HCEC 1CT (cell line): ENCODE measurements at regions not wholly inside any gene's neighbourhood (a gene's known extent, or its start where the extent isn't known, plus 50 kb on each side); places are given as distances from the start of the nearest gene placed in this dataset.
"Not testable (repeated sequence)": the region's sequence is repeated elsewhere in the genome, so short reads cannot be mapped to it uniquely, and the experiment has no call there.

Experiments used
- DNase-seq: peaks from one replicate; pipeline ENCODE4 v3.0.0-alpha.2; 2017

DNA sequence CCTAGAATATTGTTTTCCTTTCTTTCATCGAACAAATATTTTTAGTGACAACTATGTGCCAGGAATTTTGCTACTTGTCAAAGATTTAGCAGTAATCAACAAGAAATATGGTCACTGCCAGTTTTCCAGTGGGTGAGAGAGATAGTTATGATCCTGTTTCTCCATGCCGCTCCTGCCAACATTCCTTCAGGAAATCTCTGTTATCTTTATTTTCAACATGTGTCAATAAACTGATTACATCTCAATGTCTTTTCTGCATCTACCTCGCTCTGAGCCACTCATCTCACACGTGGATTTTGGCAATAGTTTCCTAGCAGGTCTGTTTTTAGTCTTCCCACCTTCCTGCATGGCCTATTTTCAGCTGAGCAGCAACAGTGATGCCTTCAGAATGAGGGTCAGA lies 650.0 kb upstream of the STXBP6 start:
- DNase-seq: no peak

GRCh38 chr14:25698111-25698510 lies 648.2 kb upstream of the STXBP6 start:
- DNase-seq: no peak

DNA sequence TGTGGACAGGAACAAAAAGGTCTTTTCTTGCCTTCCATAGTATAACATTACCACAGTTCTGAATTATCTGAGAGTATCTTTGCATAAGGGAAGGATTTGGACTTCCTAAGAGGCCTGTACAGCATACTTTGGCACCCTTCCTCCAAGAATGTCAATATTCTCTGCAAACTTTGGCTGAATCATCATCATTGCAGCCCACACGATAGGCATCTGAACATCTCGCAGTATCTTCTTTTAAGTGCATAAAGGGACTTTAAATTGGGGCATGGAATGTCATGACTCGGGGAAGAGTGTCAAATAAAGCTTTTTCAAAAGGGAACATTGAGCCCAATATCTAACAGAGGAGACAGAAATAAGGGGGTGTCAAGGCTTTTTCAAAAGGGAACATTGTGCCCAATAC lies 646.2 kb upstream of the STXBP6 start:
- no peak for DNase-seq

GRCh38 chr14:25685004-25685403 lies 635.1 kb upstream of the STXBP6 start:
- no peak for DNase-seq

DNA sequence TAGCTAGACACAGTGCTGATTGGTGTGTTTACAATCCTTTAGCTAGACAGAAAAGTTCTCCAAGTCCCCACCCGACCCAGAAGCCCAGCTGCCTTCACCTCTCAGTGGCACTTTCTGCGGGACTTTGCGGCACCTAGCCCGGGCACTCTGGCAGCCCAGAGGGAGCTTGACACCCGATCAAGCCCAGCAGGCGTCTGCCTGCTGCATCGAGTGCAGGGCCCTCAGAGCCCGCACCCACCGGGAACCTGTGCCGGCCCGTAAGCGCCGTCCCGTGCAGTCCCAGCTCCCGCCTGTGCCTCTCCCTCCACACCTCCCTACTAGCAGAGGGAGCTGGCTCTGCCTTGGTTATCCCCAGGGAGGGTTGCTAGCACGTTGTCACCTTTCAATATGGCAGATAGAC lies 631.0 kb upstream of the STXBP6 start:
- no peak for DNase-seq

DNA sequence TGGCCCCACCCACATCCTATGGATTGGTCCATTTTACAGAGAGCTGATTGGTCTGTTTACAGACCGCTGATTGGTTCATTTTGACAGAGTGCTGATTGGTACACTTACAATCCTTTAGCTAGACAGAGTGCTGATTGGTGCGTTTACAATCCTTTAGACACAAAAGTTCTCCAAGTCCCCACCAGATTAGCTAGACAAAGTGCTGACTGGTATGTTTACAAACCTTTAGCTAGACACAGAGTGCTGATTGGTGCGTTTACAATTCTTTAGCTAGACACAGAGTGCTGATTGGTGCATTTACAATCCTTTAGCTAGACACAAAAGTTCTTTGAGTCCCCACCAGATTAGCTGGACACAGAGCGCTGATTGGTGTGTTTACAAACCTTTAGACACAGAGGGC lies 630.6 kb upstream of the STXBP6 start:
- not testable (repeated sequence) for DNase-seq

DNA sequence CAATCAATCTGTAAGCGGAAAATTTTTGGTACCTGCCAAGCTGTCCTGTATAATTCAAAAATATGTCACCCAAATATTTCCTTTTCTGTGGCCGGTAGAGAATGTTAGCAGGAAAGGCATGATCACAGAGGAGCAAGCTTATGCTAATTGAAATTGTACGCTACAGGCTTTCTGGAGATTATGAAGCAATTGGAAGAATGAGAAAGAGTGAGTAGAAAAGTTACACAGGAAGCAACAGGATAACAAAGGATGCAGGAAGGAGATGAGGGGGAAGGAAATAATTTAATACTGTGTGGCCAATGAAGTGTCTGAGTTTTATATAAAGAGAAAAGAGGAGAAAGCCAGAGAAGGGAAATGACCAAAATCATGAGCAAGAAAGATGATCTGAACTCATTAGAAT lies 627.2 kb upstream of the STXBP6 start:
- DNase-seq: no peak

- DNase-seq: no peak
These were observed 617.4 kb upstream of the STXBP6 start for GRCh38 chr14:25667387-25667786.

DNA sequence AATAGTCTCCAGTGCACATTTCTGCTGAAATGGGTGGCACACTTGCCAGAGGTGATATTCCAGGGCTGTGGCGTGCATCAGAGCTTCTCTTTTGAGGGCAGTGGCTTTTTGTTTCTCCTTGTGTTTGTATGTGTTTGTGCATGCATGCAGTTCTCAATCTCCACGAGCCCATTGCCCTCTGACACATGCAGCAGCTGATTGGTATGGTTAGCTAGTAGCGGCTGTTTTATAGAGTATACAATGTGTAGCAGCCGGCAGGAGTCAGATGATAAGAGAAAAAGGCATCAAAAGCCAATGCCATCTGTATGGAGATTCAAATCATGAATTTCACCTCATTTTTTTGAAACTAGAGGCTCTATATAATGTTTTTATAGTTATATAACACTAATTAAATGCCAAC lies 616.9 kb upstream of the STXBP6 start:
- DNase-seq: no peak

DNA sequence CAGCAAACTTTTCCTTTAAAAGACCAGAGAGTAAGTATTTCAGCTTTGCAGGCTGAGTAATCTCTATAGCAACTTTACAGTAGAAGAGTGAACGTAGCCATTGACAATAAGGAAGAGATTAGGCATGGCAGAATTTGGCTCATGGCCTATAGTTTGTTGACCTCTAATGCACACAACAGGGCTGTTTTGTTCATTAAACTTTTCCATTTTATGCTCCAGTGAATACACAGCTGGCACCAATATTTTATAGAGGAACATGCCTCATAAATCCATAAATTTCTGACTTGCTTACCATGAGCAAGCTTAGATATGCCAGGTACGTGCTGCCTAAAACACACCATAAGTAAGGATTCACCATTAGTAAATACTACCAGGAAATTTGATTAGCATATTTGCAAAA lies 609.0 kb upstream of the STXBP6 start:
- no peak for DNase-seq

DNA sequence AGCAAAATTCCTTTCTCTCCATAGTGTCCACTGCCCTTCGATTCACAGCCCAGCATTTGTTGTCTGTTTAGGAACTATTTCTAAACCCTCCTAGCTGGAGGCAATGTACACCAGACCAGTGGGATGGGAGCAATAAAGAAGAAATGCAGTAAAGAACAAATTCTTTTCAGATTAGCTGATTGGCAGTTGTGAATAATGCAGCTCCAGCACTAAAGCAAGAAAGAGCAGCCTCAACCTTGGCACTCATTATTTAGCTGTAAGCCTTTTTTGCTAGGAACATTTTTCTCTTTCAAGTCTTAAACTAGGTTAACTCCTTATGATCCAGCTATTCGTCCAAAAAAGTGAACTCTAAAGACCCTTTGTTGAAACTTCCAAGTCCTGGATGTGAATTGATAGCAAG lies 580.5 kb upstream of the STXBP6 start:
- no peak for DNase-seq

DNA sequence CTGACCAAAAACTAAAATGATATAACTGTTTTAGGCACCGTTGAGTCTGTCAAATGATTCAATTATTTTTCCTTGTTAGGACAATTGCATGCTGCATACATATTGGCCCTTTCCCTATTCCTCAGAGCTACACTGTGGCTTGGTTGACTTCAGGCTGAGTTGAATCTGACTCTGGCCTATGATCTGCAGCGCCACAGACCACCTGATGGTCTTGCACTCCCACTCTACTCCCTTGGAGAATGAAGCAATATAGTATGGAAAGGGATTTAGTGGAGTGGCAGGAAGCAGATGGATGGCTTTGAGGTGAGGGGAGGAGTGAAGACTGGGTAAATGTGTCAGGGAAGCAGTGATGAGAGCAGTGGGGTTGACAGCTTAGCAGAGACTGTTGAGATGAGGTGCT lies 579.0 kb upstream of the STXBP6 start:
- DNase-seq: no peak

- no peak for DNase-seq
These were observed 578.4 kb upstream of the STXBP6 start for GRCh38 chr14:25628390-25628789.

DNA sequence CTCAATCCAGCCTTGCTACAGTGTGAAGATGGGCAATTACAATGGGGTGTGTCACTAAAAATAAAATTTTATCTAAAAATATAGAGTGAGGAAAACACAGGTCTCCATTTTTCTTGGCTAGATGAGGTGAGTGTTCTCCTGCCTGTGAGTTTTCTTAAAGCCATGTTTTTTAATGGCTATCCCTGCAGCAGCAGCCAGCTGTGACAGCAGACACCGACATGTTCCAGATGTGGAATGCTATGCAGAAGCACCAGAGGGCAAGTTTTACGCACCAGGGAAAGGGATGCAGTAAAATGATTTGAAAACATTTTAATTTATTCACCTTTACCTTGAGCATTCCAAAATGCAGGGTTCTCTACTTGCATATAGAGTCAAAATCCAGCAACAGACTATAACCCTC lies 577.0 kb upstream of the STXBP6 start:
- DNase-seq: no peak

DNA sequence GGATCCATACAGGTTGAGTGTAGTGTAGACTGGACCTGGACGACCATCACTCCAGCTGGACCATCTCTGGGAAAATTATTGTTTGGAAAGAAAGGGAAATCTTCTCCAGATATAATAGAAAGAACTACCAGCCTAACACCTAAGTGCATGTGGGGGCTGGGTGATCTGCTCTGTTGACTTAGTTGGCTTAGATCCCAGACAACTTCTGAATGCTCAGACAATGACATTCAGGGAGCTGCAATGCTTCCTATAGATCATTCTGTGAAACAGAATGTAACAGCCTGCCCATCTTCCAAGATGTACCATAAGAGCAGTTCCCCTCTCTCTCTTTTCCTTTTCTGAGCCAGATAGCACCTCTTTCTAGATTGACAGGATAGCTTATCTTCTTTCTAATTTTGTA lies 572.8 kb upstream of the STXBP6 start:
- no peak for DNase-seq

GRCh38 chr14:25620515-25620914 lies 570.6 kb upstream of the STXBP6 start:
- DNase-seq: no peak

DNA sequence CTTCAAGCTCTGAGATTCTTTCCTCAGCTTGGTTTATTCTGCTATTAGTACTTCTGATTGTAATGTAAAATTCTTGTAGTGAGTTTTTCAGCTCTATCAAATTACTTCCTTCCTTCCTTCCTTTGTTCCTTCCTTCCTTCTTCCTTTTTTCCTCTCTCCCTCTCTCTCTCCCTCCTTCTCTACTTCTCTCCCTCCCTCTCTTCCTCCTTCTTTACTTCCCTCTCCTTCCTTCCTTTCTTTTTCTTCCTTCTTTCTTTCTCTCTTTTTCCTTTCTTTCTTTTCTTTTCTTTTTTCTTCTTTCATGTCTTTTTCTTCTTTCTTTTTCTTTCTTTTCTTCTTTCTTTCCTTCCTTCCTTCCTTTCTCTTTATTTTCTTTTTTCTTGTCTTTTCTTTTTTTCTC lies 565.2 kb upstream of the STXBP6 start:
- no peak for DNase-seq

DNA sequence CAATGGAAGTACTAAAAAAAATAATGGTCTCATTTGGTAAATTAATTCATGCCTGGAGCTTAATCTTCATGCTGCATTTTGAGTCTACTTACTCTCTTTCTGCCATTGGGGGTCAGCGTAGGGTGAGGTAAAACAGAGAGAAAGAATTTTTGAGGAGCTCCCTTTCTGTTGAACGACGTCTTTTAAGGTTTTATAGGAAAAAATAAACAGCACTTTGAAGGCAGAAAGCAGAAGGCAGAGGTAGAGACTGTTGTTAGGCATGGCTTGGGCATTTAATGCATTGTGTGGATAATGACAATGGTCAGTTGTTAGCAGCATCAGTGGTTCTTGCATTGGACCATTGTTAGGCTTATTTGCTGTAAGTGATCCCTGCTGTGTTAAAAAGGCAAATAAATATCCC lies 557.2 kb upstream of the STXBP6 start:
- DNase-seq: no peak

GRCh38 chr14:25602106-25602505 lies 552.2 kb upstream of the STXBP6 start:
- DNase-seq: no peak

GRCh38 chr14:25588751-25589150 lies 538.8 kb upstream of the STXBP6 start:
- no peak for DNase-seq

- no peak for DNase-seq
These were observed 524.8 kb upstream of the STXBP6 start for GRCh38 chr14:25574628-25575325.

- DNase-seq: no peak
These were observed 520.5 kb upstream of the STXBP6 start for GRCh38 chr14:25570483-25570882.

GRCh38 chr14:25557466-25557865 lies 507.5 kb upstream of the STXBP6 start:
- no peak for DNase-seq

GRCh38 chr14:25552826-25553225 lies 502.9 kb upstream of the STXBP6 start:
- no peak for DNase-seq

DNA sequence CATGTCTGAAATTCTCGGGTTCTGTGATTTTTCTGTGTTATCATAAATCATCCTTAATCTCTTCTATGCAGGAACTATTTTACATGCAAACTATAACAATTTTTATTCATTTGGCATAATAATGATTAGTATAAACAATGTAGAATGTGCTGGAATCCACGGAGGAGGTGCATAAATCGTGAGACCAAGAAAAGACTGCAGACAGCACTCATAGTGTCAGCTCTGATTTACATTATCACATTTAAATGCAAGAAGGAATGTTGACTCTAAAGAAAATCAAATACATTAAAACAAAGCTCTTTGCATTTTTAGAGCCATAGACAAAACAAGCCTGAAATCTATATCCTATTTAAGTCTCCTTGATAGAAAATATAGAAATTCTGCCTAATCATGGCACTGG lies 501.7 kb upstream of the STXBP6 start:
- DNase-seq: no peak

DNA sequence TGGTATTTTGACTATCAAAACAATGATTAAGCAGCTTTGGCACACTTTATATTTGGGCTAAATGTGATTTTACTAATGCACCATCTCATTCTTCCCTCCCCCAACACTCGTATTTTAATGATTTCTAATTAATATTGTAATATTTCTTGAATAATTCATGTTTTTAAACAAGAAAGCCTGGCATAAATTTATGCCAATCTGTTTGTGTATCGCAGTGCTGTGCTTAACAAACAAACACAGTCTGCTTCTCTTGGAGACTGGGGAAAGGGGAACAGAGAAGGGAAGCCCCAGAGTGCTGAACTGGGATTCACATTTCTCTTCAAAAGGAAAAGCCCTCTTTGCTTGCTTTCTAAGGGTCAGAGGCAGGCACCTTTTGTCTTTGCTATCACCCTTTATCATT lies 496.9 kb upstream of the STXBP6 start:
- no peak for DNase-seq
